Stimulated activated CD4-positive, alpha-beta T cell treated with anti-CD3 and anti-CD28 coated beads, TNF-alpha, amount 100 ng/mL, for 24 hours (primary cell): ENCODE measurements at regions not wholly inside any gene's neighbourhood (a gene's known extent, or its start where the extent isn't known, plus 50 kb on each side); places are given as distances from the start of the nearest gene placed in this dataset.

Source experiments
- DNase-seq, 3 experiments: peaks; one replicate each; pipeline ENCODE4 v3.0.0-alpha.2; 2020; ENCODE audit warnings: low read depth in 3 of 3

- no peak for DNase-seq
These were observed 1079.3 kb upstream of the LRRTM3 start for GRCh38 chr10:65846541-65846940.

GRCh38 chr10:65846949-65847348 lies 1078.9 kb upstream of the LRRTM3 start:
- no peak for DNase-seq

- DNase-seq, result no peak
These were observed 1078.2 kb upstream of the LRRTM3 start for GRCh38 chr10:65847436-65848230.

GRCh38 chr10:65858841-65859240 lies 1067.0 kb upstream of the LRRTM3 start:
- no peak for DNase-seq

- DNase-seq, result no peak
These were observed 1064.6 kb upstream of the LRRTM3 start for GRCh38 chr10:65861249-65861648.
